Upper lobe of left lung (tissue), 4 donors: ENCODE measurements at regions not wholly inside any gene's neighbourhood (a gene's known extent, or its start where the extent isn't known, plus 50 kb on each side); places are given as distances from the start of the nearest gene placed in this dataset.
"Not testable (repeated sequence)": the region's sequence is repeated elsewhere in the genome, so short reads cannot be mapped to it uniquely, and the experiment has no call there.

Experiments
- CTCF ChIP-seq, 6 experiments: fragments of 450-650 bp in 4 of 6; fragments of 200-600 bp in 2 of 6; sonication (generic) in 2 of 6; IDR thresholded peaks; one replicate each; pipeline ENCODE4 v1.5.1; 2016 to 2019; ENCODE audit warnings: antibody characterized with exemption in 6 of 6
- EP300 ChIP-seq, 4 donors: sonication (generic); formaldehyde crosslinking; IDR thresholded peaks; one replicate each; pipeline ENCODE4 v1.5.1; 2017; ENCODE audit warnings: antibody characterized with exemption in 4 of 4, control low read depth in 2 of 4
- POLR2A ChIP-seq, 4 donors: fragments of 450-650 bp; IDR thresholded peaks; one replicate each; pipeline ENCODE4 v1.5.1; 2016 to 2017; ENCODE audit warnings: antibody characterized with exemption in 4 of 4, mild to moderate bottlenecking in 2 of 4
- POLR2AphosphoS5 ChIP-seq, 2 donors: sonication (generic); formaldehyde crosslinking; IDR thresholded peaks; one replicate each; pipeline ENCODE4 v1.5.1; 2017; ENCODE audit warnings: antibody characterized with exemption in 2 of 2

GRCh38 chr2:89199453-89200246 lies 508.2 kb downstream of the RPIA start:
- not testable (repeated sequence) for TF ChIP-seq CTCF, POLR2A, POLR2AphosphoS5, EP300 (IDR thresholded peaks at IDR 0.05)
